Endothelial cell (in vitro differentiated cells): ENCODE measurements at regions not wholly inside any gene's neighbourhood (a gene's known extent, or its start where the extent isn't known, plus 50 kb on each side); places are given as distances from the start of the nearest gene placed in this dataset.

Experiments
- DNase-seq: peaks from one replicate; pipeline ENCODE4 v3.0.0; 2021; ENCODE audit warnings: low spot score
- H3K27ac Mint-ChIP-seq: one replicate; pipeline ENCODE4 v1.8.0; 2021; ENCODE audit warnings: mixed read lengths, inconsistent platforms; ENCODE audit not compliant: unreplicated experiment
- H3K27me3 Mint-ChIP-seq: one replicate; pipeline ENCODE4 v1.8.0; 2021; ENCODE audit warnings: mild to moderate bottlenecking, moderate library complexity, mixed read lengths, inconsistent platforms; ENCODE audit not compliant: unreplicated experiment
- H3K36me3 Mint-ChIP-seq: one replicate; pipeline ENCODE4 v1.8.0; 2021; ENCODE audit warnings: mild to moderate bottlenecking, low read depth, mixed read lengths, inconsistent platforms; ENCODE audit not compliant: unreplicated experiment
- H3K4me1 Mint-ChIP-seq: one replicate; pipeline ENCODE4 v1.8.0; 2021; ENCODE audit warnings: mild to moderate bottlenecking, mixed read lengths, inconsistent platforms; ENCODE audit not compliant: unreplicated experiment
- H3K4me3 Mint-ChIP-seq: one replicate; pipeline ENCODE4 v1.8.0; 2021; ENCODE audit warnings: mild to moderate bottlenecking, mixed read lengths, inconsistent platforms; ENCODE audit not compliant: unreplicated experiment
- H3K9me3 Mint-ChIP-seq: one replicate; pipeline ENCODE4 v1.8.0; 2021; ENCODE audit warnings: mixed read lengths, inconsistent platforms; ENCODE audit not compliant: unreplicated experiment
- CTCF ChIP-seq: fragments of 200-600 bp; sonication (generic); IDR thresholded peaks from one replicate; pipeline ENCODE4 v1.5.0; 2021; ENCODE audit warnings: antibody characterized with exemption; ENCODE audit not compliant: unreplicated experiment

GRCh38 chr5:167726642-167727041 is 564.8 kb upstream of the WWC1 start:
- Mint-ChIP-seq H3K27ac (no peak overlapping the region), H3K4me3 (no peak overlapping the region)

GRCh38 chr5:167730121-167730520 is 561.3 kb upstream of the WWC1 start:
- H3K4me1 Mint-ChIP-seq = peaks cover 16% of the 10 kb centered on the region
- no peaks in the 10 kb centered on the region for H3K36me3 Mint-ChIP-seq
- TF ChIP-seq CTCF = no peak
- H3K4me3 Mint-ChIP-seq = no peak overlapping the region
- H3K9me3 Mint-ChIP-seq = no peaks in the 10 kb centered on the region
- H3K27ac Mint-ChIP-seq = no peak overlapping the region
- DNase-seq = no peak
- no peaks in the 10 kb centered on the region for H3K27me3 Mint-ChIP-seq

More at GRCh38 chr5:167726642-167727041, 564.8 kb upstream of the WWC1 start:
- no peak for DNase-seq
- Mint-ChIP-seq H3K27me3 (peaks cover 1% of the 10 kb centered on the region), H3K9me3 (no peaks in the 10 kb centered on the region), H3K36me3 (no peaks in the 10 kb centered on the region), H3K4me1 (peaks cover 16% of the 10 kb centered on the region)
- no peak for TF ChIP-seq CTCF

GRCh38 chr5:167730656-167731055 is 560.8 kb upstream of the WWC1 start:
- no peak for DNase-seq
- Mint-ChIP-seq H3K27me3 (no peaks in the 10 kb centered on the region), H3K9me3 (no peaks in the 10 kb centered on the region), H3K27ac (no peak overlapping the region), H3K36me3 (no peaks in the 10 kb centered on the region), H3K4me1 (peaks cover 16% of the 10 kb centered on the region), H3K4me3 (no peak overlapping the region)
- TF ChIP-seq CTCF = no peak

GRCh38 chr5:167731951-167732350 is 559.5 kb upstream of the WWC1 start:
- Mint-ChIP-seq H3K4me1 (peaks cover 16% of the 10 kb centered on the region), H3K27ac (no peak overlapping the region), H3K4me3 (no peak overlapping the region), H3K27me3 (no peaks in the 10 kb centered on the region), H3K9me3 (no peaks in the 10 kb centered on the region), H3K36me3 (no peaks in the 10 kb centered on the region)
- no peak for DNase-seq
- no peak for TF ChIP-seq CTCF

- H3K36me3 Mint-ChIP-seq = no peaks in the 10 kb centered on the region
- peaks cover 16% of the 10 kb centered on the region for H3K4me1 Mint-ChIP-seq
- no peak overlapping the region for H3K4me3 Mint-ChIP-seq
- no peak for DNase-seq
- no peaks in the 10 kb centered on the region for H3K9me3 Mint-ChIP-seq
- TF ChIP-seq CTCF = no peak
- H3K27me3 Mint-ChIP-seq = no peaks in the 10 kb centered on the region
- H3K27ac Mint-ChIP-seq = no peak overlapping the region
These were observed 558.9 kb upstream of the WWC1 start for GRCh38 chr5:167732499-167732898.
